ENCODE measurements at regions not wholly inside any gene's neighbourhood (a gene's known extent, or its start where the extent isn't known, plus 50 kb on each side); places are given as distances from the start of the nearest gene placed in this dataset.
"Not testable (repeated sequence)": the region's sequence is repeated elsewhere in the genome, so short reads cannot be mapped to it uniquely, and the experiment has no call there.

GRCh38 chr12:59294221-59294620 lies 301.6 kb upstream of the SLC16A7 start:
- in situ Hi-C loops (cut with MboI; ENCODE audit: low sequenced_read_pairs, unreplicated experiment), result no loop called here
- no peak for TF ChIP-seq CTCF (IDR thresholded peaks at IDR 0.05; ENCODE audit: borderline replicate concordance, control extremely low read depth, extremely low read depth, insufficient read depth, missing control alignments)
- DNase-seq (ENCODE audit: low spot score), result no peak

- DNase-seq (ENCODE audit: low spot score), result no peak
- no peak for TF ChIP-seq CTCF (IDR thresholded peaks at IDR 0.05; ENCODE audit: borderline replicate concordance, control extremely low read depth, extremely low read depth, insufficient read depth, missing control alignments)
- in situ Hi-C loops (cut with MboI; ENCODE audit: low sequenced_read_pairs, unreplicated experiment), result no loop called here
Measured at GRCh38 chr12:59282999-59283398, 312.8 kb upstream of the SLC16A7 start.

GRCh38 chr12:59273561-59273960 lies 322.3 kb upstream of the SLC16A7 start:
- DNase-seq (ENCODE audit: low spot score); in situ Hi-C loops (cut with MboI; ENCODE audit: low sequenced_read_pairs, unreplicated experiment): not testable (repeated sequence)

GRCh38 chr12:59268295-59268809 lies 327.5 kb upstream of the SLC16A7 start:
- no peak for TF ChIP-seq CTCF (IDR thresholded peaks at IDR 0.05; ENCODE audit: borderline replicate concordance, control extremely low read depth, extremely low read depth, insufficient read depth, missing control alignments)
- in situ Hi-C loops (cut with MboI; ENCODE audit: low sequenced_read_pairs, unreplicated experiment), result no loop called here
- DNase-seq (ENCODE audit: low spot score), result no peak

- DNase-seq (ENCODE audit: low spot score), result no peak
- TF ChIP-seq CTCF (IDR thresholded peaks at IDR 0.05; ENCODE audit: borderline replicate concordance, control extremely low read depth, extremely low read depth, insufficient read depth, missing control alignments), result no peak
- in situ Hi-C loops (cut with MboI; ENCODE audit: low sequenced_read_pairs, unreplicated experiment), result no loop called here
Measured at GRCh38 chr12:59260202-59260601, 335.6 kb upstream of the SLC16A7 start.

- no peak for DNase-seq (ENCODE audit: low spot score)
- no peak for TF ChIP-seq CTCF (IDR thresholded peaks at IDR 0.05; ENCODE audit: borderline replicate concordance, control extremely low read depth, extremely low read depth, insufficient read depth, missing control alignments)
- in situ Hi-C loops (cut with MboI; ENCODE audit: low sequenced_read_pairs, unreplicated experiment), result no loop called here
Measured at GRCh38 chr12:59252731-59253130, 332.4 kb upstream of the LRIG3 start.

GRCh38 chr12:59250766-59251165 lies 330.5 kb upstream of the LRIG3 start:
- no peak for DNase-seq (ENCODE audit: low spot score)
- in situ Hi-C loops (cut with MboI; ENCODE audit: low sequenced_read_pairs, unreplicated experiment), result no loop called here
- no peak for TF ChIP-seq CTCF (IDR thresholded peaks at IDR 0.05; ENCODE audit: borderline replicate concordance, control extremely low read depth, extremely low read depth, insufficient read depth, missing control alignments)
